Activated effector memory CD4-positive, alpha-beta T cell treated with Interleukin-2 at 50 U/mL for 16 hours (primary cell): ENCODE measurements at regions not wholly inside any gene's neighbourhood (a gene's known extent, or its start where the extent isn't known, plus 50 kb on each side); places are given as distances from the start of the nearest gene placed in this dataset.
A peak's percentile ranks its signal among the peaks of the same experiment; 100 is the strongest.

Experiments used
- DNase-seq: peaks from one replicate; pipeline ENCODE4 v3.0.0-alpha.2; 2020

GRCh38 chr12:111034083-111034885, 113.9 kb upstream of the MYL2 start, which contains the start of gene CUX2:
CUX2 (plus strand) TSS chr12:111034165.
- no peak for DNase-seq

- no peak for DNase-seq
These were observed 113.1 kb upstream of the MYL2 start for GRCh38 chr12:111033281-111034082.

GRCh38 chr12:111032591-111032919, 112.2 kb upstream of the MYL2 start:
- no peak for DNase-seq

GRCh38 chr12:111031916-111032590, 111.7 kb upstream of the MYL2 start:
- DNase-seq, result no peak

- no peak for DNase-seq
These were observed 110.4 kb upstream of the MYL2 start for GRCh38 chr12:111030800-111031199.

- no peak for DNase-seq
These were observed 109.4 kb upstream of the MYL2 start for GRCh38 chr12:111029732-111030131.

- DNase-seq, result no peak
These were observed 108.9 kb upstream of the MYL2 start for GRCh38 chr12:111029305-111029704.

- no peak for DNase-seq
These were observed 108.5 kb upstream of the MYL2 start for GRCh38 chr12:111028830-111029229.

GRCh38 chr12:111027431-111027830, 107.1 kb upstream of the MYL2 start:
- no peak for DNase-seq

- no peak for DNase-seq
These were observed 105.5 kb upstream of the MYL2 start for GRCh38 chr12:111025792-111026430.

GRCh38 chr12:111025301-111025700, 104.9 kb upstream of the MYL2 start:
- no peak for DNase-seq

GRCh38 chr12:111024205-111024801, 103.9 kb upstream of the MYL2 start:
- peak; percentile 15 for DNase-seq

- DNase-seq, result no peak
These were observed 102.0 kb upstream of the MYL2 start for GRCh38 chr12:111022386-111022785.

- DNase-seq, result no peak
These were observed 94.2 kb upstream of the MYL2 start for GRCh38 chr12:111014547-111014946.

- no peak for DNase-seq
These were observed 92.5 kb upstream of the MYL2 start for GRCh38 chr12:111012918-111013317.

GRCh38 chr12:111011999-111012600, 91.7 kb upstream of the MYL2 start:
- no peak for DNase-seq

- DNase-seq, result no peak
These were observed 90.7 kb upstream of the MYL2 start for GRCh38 chr12:111010916-111011657.

- DNase-seq, result no peak
These were observed 89.7 kb upstream of the MYL2 start for GRCh38 chr12:111010061-111010460.

GRCh38 chr12:111006621-111007020, 86.2 kb upstream of the MYL2 start:
- no peak for DNase-seq

GRCh38 chr12:110998971-110999370, 78.6 kb upstream of the MYL2 start:
- DNase-seq, result no peak

- no peak for DNase-seq
These were observed 77.8 kb upstream of the MYL2 start for GRCh38 chr12:110998165-110998564.

GRCh38 chr12:110996415-110996814, 76.0 kb upstream of the MYL2 start:
- DNase-seq, result no peak
